ENCODE measurements at regions not wholly inside any gene's neighbourhood (a gene's known extent, or its start where the extent isn't known, plus 50 kb on each side); places are given as distances from the start of the nearest gene placed in this dataset.
A peak's percentile ranks its signal among the peaks of the same experiment; 100 is the strongest.
"Not testable (repeated sequence)": the region's sequence is repeated elsewhere in the genome, so short reads cannot be mapped to it uniquely, and the experiment has no call there.

DNA sequence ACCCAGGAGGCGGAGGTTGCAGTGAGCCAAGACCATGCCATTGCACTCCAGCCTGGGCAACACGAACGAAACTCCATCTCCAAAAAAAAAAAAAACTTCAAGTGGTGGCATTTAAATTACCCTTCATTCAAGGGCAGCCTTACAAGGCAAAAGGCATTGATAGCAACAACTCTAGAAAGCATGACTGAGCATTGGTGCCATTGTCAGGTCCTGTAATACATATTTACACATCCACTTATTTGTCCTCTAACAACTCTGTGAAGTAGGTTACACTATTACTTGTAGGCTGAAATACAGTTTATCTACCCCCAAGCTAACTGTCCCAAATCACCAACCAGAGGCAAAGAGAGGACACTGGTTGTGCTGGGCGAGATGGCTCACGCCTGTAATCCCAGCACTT is 52.7 kb upstream of the LARP1 start:
- Mint-ChIP-seq H3K36me3 (no peaks in the 10 kb centered on the region), H3K4me3 (peak overlapping the region in 1 of 7 donors; percentile 13), H3K27ac (no peak overlapping the region), H3K4me1 (no peaks in the 10 kb centered on the region), H3K9me3 (no peaks in the 10 kb centered on the region), H3K27me3 (peaks cover 9 to 12% of the 10 kb centered on the region in 2 donors)
- Histone ChIP-seq H3K4me3 (ENCODE audit: low read length) (no peak overlapping the region), H3K4me1 (ENCODE audit: insufficient read depth, low read length) (no peaks in the 10 kb centered on the region), H3K36me3 (ENCODE audit: insufficient read depth, low read length) (no peaks in the 10 kb centered on the region), H3K27ac (ENCODE audit: low read depth, low read length) (no peak overlapping the region), H3K9me3 (ENCODE audit: low read length) (no peaks in the 10 kb centered on the region), H3K27me3 (ENCODE audit: insufficient read depth, low read length, poor library complexity, severe bottlenecking) (no peaks in the 10 kb centered on the region)
- no peak for DNase-seq
- ChIA-PET POLR2A (no interaction called here), CTCF (no interaction called here)

DNA sequence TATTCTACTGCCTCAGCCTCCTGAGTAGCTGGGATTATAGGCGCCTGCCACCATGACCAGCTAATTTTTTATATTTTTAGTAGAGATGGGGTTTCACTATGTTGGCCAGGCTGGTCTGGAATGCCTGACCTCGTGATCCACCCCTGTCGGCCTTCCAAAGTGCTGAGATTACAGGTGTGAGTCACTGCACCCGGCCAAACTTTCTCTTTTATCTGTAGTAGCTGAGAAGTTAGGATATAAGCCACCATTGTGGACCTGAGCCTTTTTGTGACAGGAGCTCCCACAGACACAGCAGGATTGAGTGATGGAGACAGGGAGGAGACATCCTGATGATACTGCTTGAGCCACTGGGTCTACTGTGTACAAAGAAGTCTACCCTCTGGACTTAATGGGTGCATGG is 53.5 kb upstream of the LARP1 start:
- H3K4me3 ChIP-seq (ENCODE audit: low read length); H3K27ac ChIP-seq (ENCODE audit: low read depth, low read length); CTCF ChIA-PET; H3K9me3 ChIP-seq (ENCODE audit: low read length); H3K4me1 Mint-ChIP-seq; DNase-seq; H3K27ac Mint-ChIP-seq; H3K9me3 Mint-ChIP-seq; H3K27me3 ChIP-seq (ENCODE audit: insufficient read depth, low read length, poor library complexity, severe bottlenecking); POLR2A ChIA-PET; H3K36me3 Mint-ChIP-seq; H3K4me3 Mint-ChIP-seq; H3K36me3 ChIP-seq (ENCODE audit: insufficient read depth, low read length); H3K4me1 ChIP-seq (ENCODE audit: insufficient read depth, low read length): not testable (repeated sequence)
- peaks cover 9 to 17% of the 10 kb centered on the region in 2 donors for H3K27me3 Mint-ChIP-seq

DNA sequence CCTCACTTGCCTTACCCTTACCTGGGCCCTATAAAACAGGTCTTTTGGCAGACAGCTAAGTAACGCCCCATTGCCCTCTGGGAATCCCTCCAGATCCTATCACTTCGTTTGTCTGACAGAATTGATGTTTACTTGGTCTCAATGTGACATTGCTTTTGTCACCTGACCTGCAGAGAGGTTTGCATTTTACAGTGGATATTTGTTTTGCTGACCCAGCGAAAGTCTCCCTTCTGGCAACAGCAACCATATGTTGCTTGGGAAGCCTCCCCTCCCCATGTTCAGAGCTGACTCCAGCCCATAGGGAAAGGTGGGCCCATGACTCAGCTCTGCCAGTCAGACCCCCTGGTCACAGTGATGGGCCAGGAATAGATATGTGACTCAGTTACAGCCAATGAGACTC is 54.0 kb upstream of the LARP1 start:
- Histone ChIP-seq H3K9me3 (ENCODE audit: low read length) (no peaks in the 10 kb centered on the region), H3K36me3 (ENCODE audit: insufficient read depth, low read length) (no peaks in the 10 kb centered on the region), H3K27me3 (ENCODE audit: insufficient read depth, low read length, poor library complexity, severe bottlenecking) (no peaks in the 10 kb centered on the region), H3K4me1 (ENCODE audit: insufficient read depth, low read length) (no peaks in the 10 kb centered on the region), H3K4me3 (ENCODE audit: low read length) (no peak overlapping the region), H3K27ac (ENCODE audit: low read depth, low read length) (no peak overlapping the region)
- ChIA-PET CTCF (no interaction called here), POLR2A (no interaction called here)
- H3K36me3 Mint-ChIP-seq, result no peaks in the 10 kb centered on the region
- H3K9me3 Mint-ChIP-seq, result no peaks in the 10 kb centered on the region
- H3K4me3 Mint-ChIP-seq, result no peak overlapping the region
- peaks cover 9 to 17% of the 10 kb centered on the region in 2 donors for H3K27me3 Mint-ChIP-seq
- DNase-seq, result no peak
- H3K27ac Mint-ChIP-seq, result no peak overlapping the region
- no peaks in the 10 kb centered on the region for H3K4me1 Mint-ChIP-seq

DNA sequence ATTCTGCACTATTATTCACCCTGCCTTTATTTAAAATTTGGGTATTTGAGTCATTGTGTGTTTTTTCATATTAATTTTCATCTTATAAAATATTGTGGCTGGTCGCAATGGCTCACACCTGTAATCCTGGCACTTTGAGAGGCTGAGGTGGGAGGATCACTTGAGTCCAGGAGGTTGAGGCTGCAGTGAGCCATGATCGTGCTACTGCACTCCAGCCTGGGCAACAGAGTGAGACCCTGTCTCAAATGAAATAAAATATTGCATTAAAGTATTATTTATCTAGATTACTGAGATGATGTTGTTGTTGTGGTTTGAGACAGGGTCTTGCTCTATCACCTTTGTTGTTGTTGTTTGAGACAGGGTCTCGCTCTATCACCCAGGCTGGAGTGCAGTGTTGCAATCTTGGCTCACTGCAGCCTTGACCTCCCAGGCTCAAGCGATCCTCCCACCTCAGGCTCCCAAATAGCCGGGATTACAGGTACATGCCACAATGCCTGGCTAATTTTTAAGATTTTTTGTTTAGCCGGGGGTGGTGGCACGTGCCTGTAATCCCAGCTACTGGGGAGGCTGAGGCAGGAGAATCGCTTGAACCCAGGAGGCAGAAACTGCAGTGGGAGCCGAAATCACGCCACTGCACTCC is 54.8 kb upstream of the LARP1 start:
- H3K36me3 ChIP-seq (ENCODE audit: insufficient read depth, low read length); H3K9me3 ChIP-seq (ENCODE audit: low read length); H3K27ac ChIP-seq (ENCODE audit: low read depth, low read length); H3K4me3 Mint-ChIP-seq; H3K27me3 ChIP-seq (ENCODE audit: insufficient read depth, low read length, poor library complexity, severe bottlenecking); H3K9me3 Mint-ChIP-seq; CTCF ChIA-PET; POLR2A ChIA-PET; H3K36me3 Mint-ChIP-seq; H3K4me1 Mint-ChIP-seq; H3K4me3 ChIP-seq (ENCODE audit: low read length); H3K27ac Mint-ChIP-seq; H3K4me1 ChIP-seq (ENCODE audit: insufficient read depth, low read length); DNase-seq: not testable (repeated sequence)
- H3K27me3 Mint-ChIP-seq, result peaks cover 9 to 17% of the 10 kb centered on the region in 2 donors

DNA sequence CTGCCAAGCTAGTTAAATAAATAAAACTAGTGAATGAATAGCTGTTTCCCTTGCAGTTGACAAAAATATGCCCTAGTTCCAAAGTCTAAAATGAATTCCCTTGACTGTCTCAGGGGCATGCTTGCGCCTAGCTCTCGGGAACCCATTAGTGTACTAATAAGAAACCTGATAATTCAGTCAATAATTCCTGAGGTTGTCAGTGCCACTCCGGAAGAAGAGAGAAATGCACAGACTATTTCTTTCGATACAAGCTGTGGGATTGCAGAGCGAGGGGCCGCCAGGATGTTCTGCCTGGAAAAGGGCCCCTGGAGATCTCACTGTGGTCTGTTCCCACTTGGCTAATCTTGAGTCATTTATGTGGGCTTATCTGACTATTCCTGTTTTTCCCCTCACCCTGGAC is 56.4 kb upstream of the LARP1 start:
- Histone ChIP-seq H3K4me1 (ENCODE audit: insufficient read depth, low read length) (no peaks in the 10 kb centered on the region), H3K36me3 (ENCODE audit: insufficient read depth, low read length) (no peaks in the 10 kb centered on the region), H3K27ac (ENCODE audit: low read depth, low read length) (no peak overlapping the region), H3K4me3 (ENCODE audit: low read length) (no peak overlapping the region), H3K27me3 (ENCODE audit: insufficient read depth, low read length, poor library complexity, severe bottlenecking) (no peaks in the 10 kb centered on the region), H3K9me3 (ENCODE audit: low read length) (no peaks in the 10 kb centered on the region)
- Mint-ChIP-seq H3K4me3 (no peak overlapping the region), H3K36me3 (no peaks in the 10 kb centered on the region), H3K4me1 (no peaks in the 10 kb centered on the region), H3K27ac (no peak overlapping the region), H3K27me3 (peaks cover 7 to 17% of the 10 kb centered on the region in 2 donors), H3K9me3 (no peaks in the 10 kb centered on the region)
- DNase-seq, result no peak
- POLR2A ChIA-PET, result no interaction called here
- CTCF ChIA-PET, result no interaction called here

DNA sequence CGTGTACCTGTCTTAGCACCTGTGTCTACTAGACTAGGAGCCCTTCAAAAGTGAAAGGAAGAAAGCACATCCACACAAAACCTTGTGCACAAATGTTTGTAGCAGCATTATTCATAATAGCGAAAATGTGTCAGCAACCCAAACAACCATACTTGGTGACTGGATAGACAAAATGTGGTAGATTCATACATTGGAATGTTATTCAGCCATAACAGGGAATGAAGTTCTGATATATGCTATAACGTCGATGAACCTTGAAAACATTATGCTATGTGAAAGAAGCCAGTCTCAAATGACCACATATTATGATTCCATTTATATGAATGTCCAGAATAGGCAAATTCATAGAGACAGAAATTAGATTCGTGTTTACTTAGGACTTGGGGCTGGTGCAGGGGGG is 57.8 kb upstream of the LARP1 start:
- Mint-ChIP-seq H3K36me3 (no peaks in the 10 kb centered on the region), H3K9me3 (no peaks in the 10 kb centered on the region), H3K27me3 (peaks cover 14 to 23% of the 10 kb centered on the region in 2 donors), H3K4me1 (no peaks in the 10 kb centered on the region), H3K4me3 (no peak overlapping the region), H3K27ac (no peak overlapping the region)
- CTCF ChIA-PET, result no interaction called here
- Histone ChIP-seq H3K9me3 (ENCODE audit: low read length) (no peaks in the 10 kb centered on the region), H3K4me3 (ENCODE audit: low read length) (no peak overlapping the region), H3K36me3 (ENCODE audit: insufficient read depth, low read length) (no peaks in the 10 kb centered on the region), H3K27ac (ENCODE audit: low read depth, low read length) (no peak overlapping the region), H3K27me3 (ENCODE audit: insufficient read depth, low read length, poor library complexity, severe bottlenecking) (no peaks in the 10 kb centered on the region), H3K4me1 (ENCODE audit: insufficient read depth, low read length) (no peaks in the 10 kb centered on the region)
- POLR2A ChIA-PET, result no interaction called here
- no peak for DNase-seq

DNA sequence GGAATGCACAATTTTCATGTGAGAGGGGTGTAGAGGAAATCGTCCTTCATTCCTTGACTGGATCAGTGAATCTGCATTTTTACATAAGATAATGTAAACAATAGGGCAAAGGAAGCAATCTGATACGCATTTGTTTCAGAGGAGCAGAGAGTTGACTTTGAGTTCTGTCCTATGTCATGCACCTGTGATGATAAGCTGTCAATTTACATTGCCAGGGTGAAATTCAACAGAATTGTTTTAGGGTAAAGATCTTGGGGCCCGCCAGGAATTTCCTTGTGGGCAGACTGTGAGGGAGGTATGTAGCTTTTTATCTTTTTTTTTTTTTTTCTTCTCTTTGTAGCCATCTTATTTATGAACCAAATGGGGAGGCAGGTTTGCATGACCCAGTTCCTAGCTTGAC is 58.3 kb upstream of the LARP1 start:
- no peaks in the 10 kb centered on the region for H3K27me3 ChIP-seq (ENCODE audit: insufficient read depth, low read length, poor library complexity, severe bottlenecking)
- no peaks in the 10 kb centered on the region for H3K36me3 Mint-ChIP-seq
- no peak overlapping the region for H3K27ac Mint-ChIP-seq
- H3K4me3 ChIP-seq (ENCODE audit: low read length), result no peak overlapping the region
- no peak overlapping the region for H3K27ac ChIP-seq (ENCODE audit: low read depth, low read length)
- H3K36me3 ChIP-seq (ENCODE audit: insufficient read depth, low read length), result no peaks in the 10 kb centered on the region
- peaks cover 14 to 27% of the 10 kb centered on the region in 2 donors for H3K27me3 Mint-ChIP-seq
- ChIA-PET POLR2A (no interaction called here), CTCF (no interaction called here)
- H3K9me3 Mint-ChIP-seq, result no peaks in the 10 kb centered on the region
- no peaks in the 10 kb centered on the region for H3K9me3 ChIP-seq (ENCODE audit: low read length)
- no peaks in the 10 kb centered on the region for H3K4me1 Mint-ChIP-seq
- no peak for DNase-seq
- H3K4me3 Mint-ChIP-seq, result no peak overlapping the region
- no peaks in the 10 kb centered on the region for H3K4me1 ChIP-seq (ENCODE audit: insufficient read depth, low read length)

DNA sequence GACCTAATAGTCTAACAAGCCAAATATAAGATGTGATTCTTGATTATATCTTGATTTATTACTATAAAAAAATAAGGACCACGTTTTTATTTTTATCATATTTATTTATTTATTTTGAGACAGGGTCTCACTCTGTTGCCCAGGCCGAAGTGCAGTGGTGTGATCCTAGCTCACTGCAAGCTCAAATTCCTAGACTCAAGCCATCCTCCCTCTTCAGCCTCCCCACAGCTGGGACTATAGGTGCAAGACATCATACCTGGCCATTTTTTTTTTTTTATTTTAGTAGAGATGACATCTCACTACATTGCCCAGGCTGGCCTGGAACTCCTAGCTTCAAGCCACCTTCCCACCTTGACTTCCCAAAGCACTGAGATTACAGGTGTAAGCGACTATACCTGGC is 61.0 kb upstream of the LARP1 start:
- ChIA-PET CTCF (no interaction called here), POLR2A (no interaction called here)
- Mint-ChIP-seq H3K27me3 (peaks cover 7 to 23% of the 10 kb centered on the region in 2 donors), H3K4me1 (no peaks in the 10 kb centered on the region), H3K27ac (no peak overlapping the region), H3K4me3 (no peak overlapping the region), H3K9me3 (no peaks in the 10 kb centered on the region), H3K36me3 (no peaks in the 10 kb centered on the region)
- DNase-seq, result no peak
- Histone ChIP-seq H3K36me3 (ENCODE audit: insufficient read depth, low read length) (no peaks in the 10 kb centered on the region), H3K4me1 (ENCODE audit: insufficient read depth, low read length) (no peaks in the 10 kb centered on the region), H3K27me3 (ENCODE audit: insufficient read depth, low read length, poor library complexity, severe bottlenecking) (no peaks in the 10 kb centered on the region), H3K9me3 (ENCODE audit: low read length) (no peaks in the 10 kb centered on the region), H3K27ac (ENCODE audit: low read depth, low read length) (no peak overlapping the region), H3K4me3 (ENCODE audit: low read length) (no peak overlapping the region)

DNA sequence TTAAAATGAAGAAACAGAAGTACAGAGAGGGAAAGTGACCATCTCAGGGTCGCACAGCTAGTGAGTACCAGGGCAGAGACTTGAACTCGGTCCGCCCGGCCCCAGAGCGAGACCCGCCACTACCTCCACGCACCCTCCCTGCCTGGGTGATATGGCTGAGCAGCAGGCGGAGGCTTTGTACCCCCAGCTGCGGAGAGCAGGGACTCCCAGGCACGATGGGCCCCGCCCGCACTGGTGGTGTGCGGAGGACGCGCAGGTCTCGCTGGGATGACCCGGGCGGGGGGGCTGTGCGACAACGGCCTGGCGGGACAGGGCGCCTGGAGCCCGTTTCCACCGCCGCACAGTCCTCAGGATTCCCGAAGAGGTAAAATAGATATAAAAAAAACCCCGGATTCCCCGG is 64.7 kb upstream of the LARP1 start:
- Mint-ChIP-seq H3K27me3 (peaks cover 7 to 22% of the 10 kb centered on the region in 2 donors), H3K4me3 (no peak overlapping the region), H3K27ac (no peak overlapping the region), H3K36me3 (no peaks in the 10 kb centered on the region), H3K4me1 (no peaks in the 10 kb centered on the region), H3K9me3 (no peaks in the 10 kb centered on the region)
- Histone ChIP-seq H3K9me3 (ENCODE audit: low read length) (no peaks in the 10 kb centered on the region), H3K27me3 (ENCODE audit: insufficient read depth, low read length, poor library complexity, severe bottlenecking) (no peaks in the 10 kb centered on the region), H3K4me1 (ENCODE audit: insufficient read depth, low read length) (no peaks in the 10 kb centered on the region), H3K4me3 (ENCODE audit: low read length) (no peak overlapping the region), H3K36me3 (ENCODE audit: insufficient read depth, low read length) (no peaks in the 10 kb centered on the region), H3K27ac (ENCODE audit: low read depth, low read length) (no peak overlapping the region)
- ChIA-PET CTCF (no interaction called here), POLR2A (no interaction called here)
- no peak for DNase-seq
